SK-N-SH (cell line): ENCODE measurements at regions not wholly inside any gene's neighbourhood (a gene's known extent, or its start where the extent isn't known, plus 50 kb on each side); places are given as distances from the start of the nearest gene placed in this dataset.

Experiments used
- CTCF ChIA-PET: fragments of 300-600, 350-600 bp; formaldehyde crosslinking; extraction: SDS; loops from one replicate; lab custom pipeline; 2021; lab: Yijun Ruan, JAX
- POLR2A ChIA-PET: fragments of 350-600 bp; sonication (Branson Sonifier 250); formaldehyde crosslinking; extraction: SDS; loops from one replicate; lab custom pipeline; 2020; ENCODE audit warnings: antibody characterized with exemption, inconsistent platforms; lab: Yijun Ruan, JAX
- DNase-seq: peaks from one replicate; pipeline ENCODE4 v3.0.0; 2012
- H2AFZ ChIP-seq: fragments of 200-600 bp; sonication (generic); 2 replicates; pipeline ENCODE4 v1.8.1; 2016; ENCODE audit warnings: antibody characterized with exemption, mild to moderate bottlenecking, low read depth
- H3F3A ChIP-seq: fragments of 200-600 bp; sonication (generic); replicated peaks from 2 replicates; pipeline ENCODE3; 2016; ENCODE audit warnings: antibody characterized with exemption, mild to moderate bottlenecking; ENCODE audit not compliant: insufficient read depth
- H3K27ac ChIP-seq, 2 experiments: fragments of 200-500 bp in 1 of 2; fragments of 200-600 bp in 1 of 2; sonication (Bioruptor generic) in 1 of 2; sonication (generic), shearing (Covaris generic) in 1 of 2; 2 replicates each; pipeline versions ENCODE4 v1.5.1 to v1.6.1; 2014 to 2016; ENCODE audit warnings: low read depth in 2 of 2, inconsistent platforms in 1 of 2, low read length in 1 of 2, mild to moderate bottlenecking in 1 of 2, mixed read lengths in 1 of 2
- H3K27me3 ChIP-seq: fragments of 200-600 bp; sonication (generic), shearing (Covaris generic); 2 replicates; pipeline ENCODE4 v1.6.1; 2016; ENCODE audit warnings: mixed run types; ENCODE audit not compliant: insufficient read depth
- H3K36me3 ChIP-seq, 2 experiments: fragments of 200-500 bp in 1 of 2; fragments of 200-600 bp in 1 of 2; sonication (Bioruptor generic) in 1 of 2; sonication (generic) in 1 of 2; replicated peaks in 1 of 2; 2 replicates each; pipeline versions ENCODE3 to v1.5.1; 2014 to 2016; ENCODE audit warnings: low read length in 1 of 2, mild to moderate bottlenecking in 1 of 2; ENCODE audit not compliant: insufficient read depth in 2 of 2, control insufficient read depth in 1 of 2
- H3K4me1 ChIP-seq, 2 experiments: fragments of 200-500 bp in 1 of 2; fragments of 200-600 bp in 1 of 2; sonication (Bioruptor generic) in 1 of 2; sonication (generic), shearing (Covaris generic) in 1 of 2; 2 replicates each; pipeline versions ENCODE4 v1.5.1 to v1.6.1; 2014 to 2016; ENCODE audit warnings: low read depth in 1 of 2, low read length in 1 of 2, mixed run types in 1 of 2; ENCODE audit not compliant: insufficient read depth in 2 of 2, control insufficient read depth in 1 of 2
- H3K4me2 ChIP-seq: fragments of 200-600 bp; sonication (generic), shearing (Covaris generic); 2 replicates; pipeline ENCODE4 v1.6.1; 2017; ENCODE audit warnings: mixed run types
- H3K4me3 ChIP-seq, 2 experiments: fragments of 200-500 bp in 1 of 2; fragments of 200-600 bp in 1 of 2; sonication (Bioruptor generic) in 1 of 2; sonication (generic), shearing (Covaris generic) in 1 of 2; 2 replicates each; pipeline versions ENCODE4 v1.5.1 to v1.8.1; 2014 to 2016; ENCODE audit warnings: low read depth in 2 of 2, inconsistent platforms in 1 of 2, low read length in 1 of 2, mild to moderate bottlenecking in 1 of 2, mixed read lengths in 1 of 2, moderate library complexity in 1 of 2
- H3K79me2 ChIP-seq: fragments of 200-600 bp; sonication (generic); 2 replicates; pipeline ENCODE4 v1.8.1; 2017; ENCODE audit warnings: mild to moderate bottlenecking; ENCODE audit not compliant: insufficient read depth
- H3K9ac ChIP-seq: fragments of 200-600 bp; sonication (generic); 2 replicates; pipeline ENCODE4 v1.6.1; 2017; ENCODE audit warnings: mixed run types
- H3K9me2 ChIP-seq: fragments of 200-600 bp; sonication (generic); 2 replicates; pipeline ENCODE4 v1.6.1; 2017; ENCODE audit warnings: mixed run types
- H3K9me3 ChIP-seq: fragments of 200-600 bp; sonication (generic); 2 replicates; pipeline ENCODE4 v1.6.1; 2017; ENCODE audit warnings: mixed run types, mild to moderate bottlenecking, moderate library complexity
- H4K20me1 ChIP-seq: fragments of 200-600 bp; sonication (generic); 2 replicates; pipeline ENCODE4 v1.6.1; 2017; ENCODE audit warnings: mild to moderate bottlenecking, mixed run types; ENCODE audit not compliant: insufficient read depth
- CHD2 ChIP-seq: fragments of 150-350 bp; IDR thresholded peaks from 2 replicates; pipeline ENCODE4 v1.6.1; 2018; ENCODE audit warnings: low read length; ENCODE audit not compliant: partially characterized antibody
- ELF1 ChIP-seq: IDR thresholded peaks from 2 replicates; pipeline ENCODE4 v1.4.0; 2012
- FOXJ3 ChIP-seq: sonication (generic); formaldehyde crosslinking; IDR thresholded peaks from 2 replicates; pipeline ENCODE4 v1.5.1; 2020; ENCODE audit warnings: mild to moderate bottlenecking, missing genetic modification reagents
- GATA2 ChIP-seq: sonication (generic); formaldehyde crosslinking; IDR thresholded peaks from 2 replicates; pipeline ENCODE4 v1.5.0; 2020; ENCODE audit warnings: mild to moderate bottlenecking, missing genetic modification reagents
- MXI1 ChIP-seq: IDR thresholded peaks from 2 replicates; pipeline ENCODE4 v1.6.1; 2012; ENCODE audit warnings: mild to moderate bottlenecking, low read depth, low read length, improper control_type of control experiment
- SIN3A ChIP-seq: IDR thresholded peaks from 2 replicates; pipeline ENCODE4 v1.6.1; 2012; ENCODE audit warnings: low read depth, mild to moderate bottlenecking, low read length, moderate library complexity, borderline replicate concordance
- TCF12 ChIP-seq: IDR thresholded peaks from 2 replicates; pipeline ENCODE4 v1.4.0; 2012
- WGBS: methylation state at CpG from one replicate; pipeline ENCODE4 v1.1.6; 2017; ENCODE audit warnings: low lambda C conversion rate; 5-methylcytosine and 5-hydroxymethylcytosine counted together
- TF ChIP-seq, protein P1 (sequence below): fragments of 200-600 bp; sonication (generic); IDR thresholded peaks from 2 replicates; pipeline ENCODE4 v1.6.1; 2017; ENCODE audit warnings: antibody characterized with exemption, mild to moderate bottlenecking, moderate library complexity
- TF ChIP-seq, protein P2 (sequence below): IDR thresholded peaks from 2 replicates; pipeline ENCODE4 v1.4.0; 2012; ENCODE audit warnings: low read depth, borderline replicate concordance
- TF ChIP-seq, protein P3 (sequence below): IDR thresholded peaks from 2 replicates; pipeline ENCODE4 v1.4.0; 2012; ENCODE audit warnings: low read depth
- TF ChIP-seq, protein P4 (sequence below): IDR thresholded peaks from 2 replicates; pipeline ENCODE4 v1.4.0; 2012; ENCODE audit warnings: low read depth, borderline replicate concordance
- TF ChIP-seq, protein P5 (sequence below): IDR thresholded peaks from 2 replicates; pipeline ENCODE4 v1.6.1; 2012; ENCODE audit warnings: mild to moderate bottlenecking, low read depth, low read length, moderate library complexity

DNA sequence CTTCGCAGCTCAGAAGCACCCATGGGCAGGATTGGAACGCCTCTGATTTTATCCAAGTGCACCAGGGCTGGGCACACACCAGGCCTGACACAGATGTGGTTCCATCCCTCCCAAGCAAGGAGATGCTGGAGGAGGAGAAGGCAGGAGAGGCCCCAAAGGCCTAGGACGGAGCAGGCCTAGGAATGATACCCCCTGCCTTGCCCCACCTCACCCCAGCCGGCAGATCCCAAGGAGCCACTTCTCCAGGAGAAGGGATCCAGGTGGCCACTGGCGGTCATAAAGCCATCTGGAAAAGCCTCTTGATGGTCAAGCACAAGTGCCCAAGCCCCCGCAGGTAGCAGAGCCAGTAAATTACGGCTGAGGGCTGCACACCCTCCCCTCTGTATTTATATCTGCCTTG lies 211.8 kb downstream of the TBC1D2B start:
- Histone ChIP-seq H3K9me3 (no peaks in the 10 kb centered on the region), H3K27me3 (no peaks in the 10 kb centered on the region), H3K4me1 (peaks cover 2 to 7% of the 10 kb centered on the region in 2 experiments; a peak in 3 of 4 replicates), H3K36me3 (no peaks in the 10 kb centered on the region), H2AFZ (no peak overlapping the region), H3K27ac (no peak overlapping the region), H3K79me2 (no peaks in the 10 kb centered on the region), H3K4me2 (no peak overlapping the region), H3K4me3 (no peak overlapping the region), H3K9ac (no peak overlapping the region), H3F3A (no peaks in the 10 kb centered on the region), H3K9me2 (no peaks in the 10 kb centered on the region)
- no peak for DNase-seq
- 85% methylated on average over 6 of the region's 7 CpGs for WGBS
- CTCF ChIA-PET = interaction anchor here (1.0 kb wide), 1 partner anchor 232 kb away, joined by 3 read pairs; no protein-coding TSS in a partner anchor
- no peak for TF ChIP-seq TCF12
- no peak for TF ChIP-seq CHD2
- TF ChIP-seq, protein P1, sequence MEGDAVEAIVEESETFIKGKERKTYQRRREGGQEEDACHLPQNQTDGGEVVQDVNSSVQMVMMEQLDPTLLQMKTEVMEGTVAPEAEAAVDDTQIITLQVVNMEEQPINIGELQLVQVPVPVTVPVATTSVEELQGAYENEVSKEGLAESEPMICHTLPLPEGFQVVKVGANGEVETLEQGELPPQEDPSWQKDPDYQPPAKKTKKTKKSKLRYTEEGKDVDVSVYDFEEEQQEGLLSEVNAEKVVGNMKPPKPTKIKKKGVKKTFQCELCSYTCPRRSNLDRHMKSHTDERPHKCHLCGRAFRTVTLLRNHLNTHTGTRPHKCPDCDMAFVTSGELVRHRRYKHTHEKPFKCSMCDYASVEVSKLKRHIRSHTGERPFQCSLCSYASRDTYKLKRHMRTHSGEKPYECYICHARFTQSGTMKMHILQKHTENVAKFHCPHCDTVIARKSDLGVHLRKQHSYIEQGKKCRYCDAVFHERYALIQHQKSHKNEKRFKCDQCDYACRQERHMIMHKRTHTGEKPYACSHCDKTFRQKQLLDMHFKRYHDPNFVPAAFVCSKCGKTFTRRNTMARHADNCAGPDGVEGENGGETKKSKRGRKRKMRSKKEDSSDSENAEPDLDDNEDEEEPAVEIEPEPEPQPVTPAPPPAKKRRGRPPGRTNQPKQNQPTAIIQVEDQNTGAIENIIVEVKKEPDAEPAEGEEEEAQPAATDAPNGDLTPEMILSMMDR = no peak
- TF ChIP-seq, protein P2, sequence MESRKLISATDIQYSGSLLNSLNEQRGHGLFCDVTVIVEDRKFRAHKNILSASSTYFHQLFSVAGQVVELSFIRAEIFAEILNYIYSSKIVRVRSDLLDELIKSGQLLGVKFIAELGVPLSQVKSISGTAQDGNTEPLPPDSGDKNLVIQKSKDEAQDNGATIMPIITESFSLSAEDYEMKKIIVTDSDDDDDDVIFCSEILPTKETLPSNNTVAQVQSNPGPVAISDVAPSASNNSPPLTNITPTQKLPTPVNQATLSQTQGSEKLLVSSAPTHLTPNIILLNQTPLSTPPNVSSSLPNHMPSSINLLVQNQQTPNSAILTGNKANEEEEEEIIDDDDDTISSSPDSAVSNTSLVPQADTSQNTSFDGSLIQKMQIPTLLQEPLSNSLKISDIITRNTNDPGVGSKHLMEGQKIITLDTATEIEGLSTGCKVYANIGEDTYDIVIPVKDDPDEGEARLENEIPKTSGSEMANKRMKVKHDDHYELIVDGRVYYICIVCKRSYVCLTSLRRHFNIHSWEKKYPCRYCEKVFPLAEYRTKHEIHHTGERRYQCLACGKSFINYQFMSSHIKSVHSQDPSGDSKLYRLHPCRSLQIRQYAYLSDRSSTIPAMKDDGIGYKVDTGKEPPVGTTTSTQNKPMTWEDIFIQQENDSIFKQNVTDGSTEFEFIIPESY = no peak
- TF ChIP-seq, protein P3, sequence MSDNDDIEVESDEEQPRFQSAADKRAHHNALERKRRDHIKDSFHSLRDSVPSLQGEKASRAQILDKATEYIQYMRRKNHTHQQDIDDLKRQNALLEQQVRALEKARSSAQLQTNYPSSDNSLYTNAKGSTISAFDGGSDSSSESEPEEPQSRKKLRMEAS = no peak
- TF ChIP-seq GATA2 (CRISPR knock-in tag) = no peak
- no peak for TF ChIP-seq MXI1
- no peak for TF ChIP-seq ELF1
- TF ChIP-seq FOXJ3 = no peak
- no peak for TF ChIP-seq SIN3A
- TF ChIP-seq, protein P4, sequence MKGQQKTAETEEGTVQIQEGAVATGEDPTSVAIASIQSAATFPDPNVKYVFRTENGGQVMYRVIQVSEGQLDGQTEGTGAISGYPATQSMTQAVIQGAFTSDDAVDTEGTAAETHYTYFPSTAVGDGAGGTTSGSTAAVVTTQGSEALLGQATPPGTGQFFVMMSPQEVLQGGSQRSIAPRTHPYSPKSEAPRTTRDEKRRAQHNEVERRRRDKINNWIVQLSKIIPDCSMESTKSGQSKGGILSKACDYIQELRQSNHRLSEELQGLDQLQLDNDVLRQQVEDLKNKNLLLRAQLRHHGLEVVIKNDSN = no peak
- TF ChIP-seq, protein P5, sequence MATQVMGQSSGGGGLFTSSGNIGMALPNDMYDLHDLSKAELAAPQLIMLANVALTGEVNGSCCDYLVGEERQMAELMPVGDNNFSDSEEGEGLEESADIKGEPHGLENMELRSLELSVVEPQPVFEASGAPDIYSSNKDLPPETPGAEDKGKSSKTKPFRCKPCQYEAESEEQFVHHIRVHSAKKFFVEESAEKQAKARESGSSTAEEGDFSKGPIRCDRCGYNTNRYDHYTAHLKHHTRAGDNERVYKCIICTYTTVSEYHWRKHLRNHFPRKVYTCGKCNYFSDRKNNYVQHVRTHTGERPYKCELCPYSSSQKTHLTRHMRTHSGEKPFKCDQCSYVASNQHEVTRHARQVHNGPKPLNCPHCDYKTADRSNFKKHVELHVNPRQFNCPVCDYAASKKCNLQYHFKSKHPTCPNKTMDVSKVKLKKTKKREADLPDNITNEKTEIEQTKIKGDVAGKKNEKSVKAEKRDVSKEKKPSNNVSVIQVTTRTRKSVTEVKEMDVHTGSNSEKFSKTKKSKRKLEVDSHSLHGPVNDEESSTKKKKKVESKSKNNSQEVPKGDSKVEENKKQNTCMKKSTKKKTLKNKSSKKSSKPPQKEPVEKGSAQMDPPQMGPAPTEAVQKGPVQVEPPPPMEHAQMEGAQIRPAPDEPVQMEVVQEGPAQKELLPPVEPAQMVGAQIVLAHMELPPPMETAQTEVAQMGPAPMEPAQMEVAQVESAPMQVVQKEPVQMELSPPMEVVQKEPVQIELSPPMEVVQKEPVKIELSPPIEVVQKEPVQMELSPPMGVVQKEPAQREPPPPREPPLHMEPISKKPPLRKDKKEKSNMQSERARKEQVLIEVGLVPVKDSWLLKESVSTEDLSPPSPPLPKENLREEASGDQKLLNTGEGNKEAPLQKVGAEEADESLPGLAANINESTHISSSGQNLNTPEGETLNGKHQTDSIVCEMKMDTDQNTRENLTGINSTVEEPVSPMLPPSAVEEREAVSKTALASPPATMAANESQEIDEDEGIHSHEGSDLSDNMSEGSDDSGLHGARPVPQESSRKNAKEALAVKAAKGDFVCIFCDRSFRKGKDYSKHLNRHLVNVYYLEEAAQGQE = no peak
- TF ChIP-seq, all 33 proteins: peak for 0
- POLR2A ChIA-PET = no interaction called here
- H4K20me1 ChIP-seq = no peaks in the 10 kb centered on the region
